Sigmoid colon (tissue), 6 donors: ENCODE measurements at regions not wholly inside any gene's neighbourhood (a gene's known extent, or its start where the extent isn't known, plus 50 kb on each side); places are given as distances from the start of the nearest gene placed in this dataset.

ENCODE experiments used
- DNase-seq: peaks from one replicate; pipeline ENCODE4 v3.0.0-alpha.2; 2019
- H3K27ac ChIP-seq, 4 donors: fragments of 200-600 bp; sonication (generic); one replicate each; pipeline ENCODE4 v1.5.1; 2016 to 2019; ENCODE audit warnings: mild to moderate bottlenecking in 1 of 4
- H3K27me3 ChIP-seq, 3 donors: fragments of 200-600 bp; sonication (generic); one replicate each; pipeline ENCODE4 v1.5.1; 2019; ENCODE audit warnings: mild to moderate bottlenecking in 1 of 3
- H3K36me3 ChIP-seq, 4 donors: fragments of 200-600 bp; sonication (generic); one replicate each; pipeline ENCODE4 v1.5.1; 2016 to 2019
- H3K4me1 ChIP-seq, 4 donors: fragments of 200-600 bp; sonication (generic); one replicate each; pipeline ENCODE4 v1.5.1; 2017 to 2019
- H3K4me3 ChIP-seq, 4 donors: fragments of 200-600 bp; sonication (generic); one replicate each; pipeline ENCODE4 v1.5.1; 2017 to 2019; ENCODE audit warnings: mild to moderate bottlenecking in 2 of 4, moderate library complexity in 1 of 4
- H3K9me3 ChIP-seq, 4 donors: fragments of 200-600 bp in 3 of 4; sonication (generic) in 3 of 4; one replicate each; pipeline versions ENCODE4 v1.5.1 to v1.6.1; 2013 to 2019
- EP300 ChIP-seq, 4 donors: sonication (generic); formaldehyde crosslinking; IDR thresholded peaks; one replicate each; pipeline ENCODE4 v1.6.1; 2017; ENCODE audit warnings: antibody characterized with exemption in 4 of 4
- POLR2A ChIP-seq, 2 donors: fragments of 450-650 bp; IDR thresholded peaks; one replicate each; pipeline ENCODE4 v1.6.1; 2016; ENCODE audit warnings: antibody characterized with exemption in 2 of 2, mild to moderate bottlenecking in 2 of 2, moderate library complexity in 2 of 2
- POLR2AphosphoS5 ChIP-seq, 4 donors: sonication (generic); formaldehyde crosslinking; IDR thresholded peaks; one replicate each; pipeline ENCODE4 v1.6.1; 2017; ENCODE audit warnings: antibody characterized with exemption in 4 of 4
- WGBS, 2 donors: extraction: QIAGEN DNeasy Blood & Tissue Kit; methylation state at CpG; one replicate each; pipeline ENCODE4 v1.1.7; 2013; 5-methylcytosine and 5-hydroxymethylcytosine counted together
- intact Hi-C: fragments of 100-400 bp; cut with DNase I; formaldehyde crosslinking; loops from one replicate; pipeline ENCODE4 v1.15.1; 2023
- TF ChIP-seq, protein P1 (sequence below), 4 experiments: fragments of 450-650 bp in 3 of 4; fragments of 200-600 bp in 1 of 4; IDR thresholded peaks; one replicate each; pipeline ENCODE4 v1.5.1; 2016 to 2019; ENCODE audit warnings: antibody characterized with exemption in 4 of 4, mild to moderate bottlenecking in 3 of 4, moderate library complexity in 2 of 4
- donor health status: healthy with polysubstance abuse.
- donor health status: healthy.

DNA sequence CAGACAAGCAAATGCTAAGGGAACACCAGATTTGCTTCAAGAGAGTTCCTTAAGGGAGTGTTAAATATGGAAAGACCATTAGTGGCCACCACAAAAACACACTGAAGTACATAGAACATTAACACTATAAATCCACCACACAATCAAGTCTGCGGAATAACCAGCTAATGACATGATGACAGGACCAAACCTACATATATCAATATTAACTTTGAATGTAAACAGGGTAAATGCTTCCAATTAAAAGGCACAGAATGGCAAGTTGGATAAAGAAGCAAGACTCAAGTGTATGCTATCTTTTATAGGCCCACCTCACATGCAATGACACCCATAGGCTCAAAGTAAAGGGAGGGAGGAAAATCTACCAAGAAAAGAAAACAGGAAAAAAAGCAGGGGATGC, 291.3 kb downstream of the COG6 start:
- no peak overlapping the region for H3K4me3 ChIP-seq
- no peaks in the 10 kb centered on the region for H3K27me3 ChIP-seq
- H3K36me3 ChIP-seq: no peaks in the 10 kb centered on the region
- no peak for DNase-seq
- intact Hi-C loops: loop anchor here (10.0 kb wide), 1 partner anchor 262 kb away; no protein-coding TSS in a partner anchor
- H3K4me1 ChIP-seq: no peaks in the 10 kb centered on the region
- H3K9me3 ChIP-seq: no peaks in the 10 kb centered on the region
- TF ChIP-seq, protein P1, sequence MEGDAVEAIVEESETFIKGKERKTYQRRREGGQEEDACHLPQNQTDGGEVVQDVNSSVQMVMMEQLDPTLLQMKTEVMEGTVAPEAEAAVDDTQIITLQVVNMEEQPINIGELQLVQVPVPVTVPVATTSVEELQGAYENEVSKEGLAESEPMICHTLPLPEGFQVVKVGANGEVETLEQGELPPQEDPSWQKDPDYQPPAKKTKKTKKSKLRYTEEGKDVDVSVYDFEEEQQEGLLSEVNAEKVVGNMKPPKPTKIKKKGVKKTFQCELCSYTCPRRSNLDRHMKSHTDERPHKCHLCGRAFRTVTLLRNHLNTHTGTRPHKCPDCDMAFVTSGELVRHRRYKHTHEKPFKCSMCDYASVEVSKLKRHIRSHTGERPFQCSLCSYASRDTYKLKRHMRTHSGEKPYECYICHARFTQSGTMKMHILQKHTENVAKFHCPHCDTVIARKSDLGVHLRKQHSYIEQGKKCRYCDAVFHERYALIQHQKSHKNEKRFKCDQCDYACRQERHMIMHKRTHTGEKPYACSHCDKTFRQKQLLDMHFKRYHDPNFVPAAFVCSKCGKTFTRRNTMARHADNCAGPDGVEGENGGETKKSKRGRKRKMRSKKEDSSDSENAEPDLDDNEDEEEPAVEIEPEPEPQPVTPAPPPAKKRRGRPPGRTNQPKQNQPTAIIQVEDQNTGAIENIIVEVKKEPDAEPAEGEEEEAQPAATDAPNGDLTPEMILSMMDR (IDR thresholded peaks at IDR 0.05): no peak
- TF ChIP-seq POLR2A (IDR thresholded peaks at IDR 0.05): no peak
- no peak for TF ChIP-seq EP300 (IDR thresholded peaks at IDR 0.05)
- TF ChIP-seq POLR2AphosphoS5 (IDR thresholded peaks at IDR 0.05): no peak
- no peak overlapping the region for H3K27ac ChIP-seq
- WGBS, 2 donors: 94 to 97% methylated on average over 1 of the region's 1 CpG

DNA sequence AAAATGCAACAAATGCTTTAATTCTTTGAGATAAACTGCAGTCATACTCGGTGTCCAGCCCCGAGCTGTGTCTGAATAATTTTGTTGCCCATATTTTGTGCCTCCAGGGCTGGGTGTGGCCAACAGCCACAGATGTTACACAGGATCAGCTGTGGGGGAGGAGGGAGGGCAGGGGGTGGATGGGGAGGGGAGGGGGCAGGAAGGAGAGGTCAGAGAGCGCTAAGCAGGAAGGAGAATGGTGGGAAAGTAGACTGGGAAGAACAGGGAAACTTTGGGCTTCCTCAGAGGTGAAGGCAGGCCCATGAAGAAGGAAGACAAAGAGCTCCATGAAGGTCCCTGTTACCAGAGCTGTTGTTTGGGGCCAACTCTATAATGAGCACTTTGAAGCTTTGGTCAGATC, 295.8 kb downstream of the COG6 start:
- H3K9me3 ChIP-seq: no peaks in the 10 kb centered on the region
- no peaks in the 10 kb centered on the region for H3K36me3 ChIP-seq
- no peak overlapping the region for H3K27ac ChIP-seq
- no peaks in the 10 kb centered on the region for H3K27me3 ChIP-seq
- intact Hi-C loops: no loop called here
- no peak overlapping the region for H3K4me3 ChIP-seq
- H3K4me1 ChIP-seq: no peaks in the 10 kb centered on the region
- 74 to 90% methylated on average over 3 of the region's 3 CpGs for WGBS, 2 donors
- TF ChIP-seq POLR2A (IDR thresholded peaks at IDR 0.05): no peak
- TF ChIP-seq POLR2AphosphoS5 (IDR thresholded peaks at IDR 0.05): no peak
- no peak for TF ChIP-seq EP300 (IDR thresholded peaks at IDR 0.05)
- TF ChIP-seq, protein P1 (IDR thresholded peaks at IDR 0.05): no peak
- DNase-seq: no peak

DNA sequence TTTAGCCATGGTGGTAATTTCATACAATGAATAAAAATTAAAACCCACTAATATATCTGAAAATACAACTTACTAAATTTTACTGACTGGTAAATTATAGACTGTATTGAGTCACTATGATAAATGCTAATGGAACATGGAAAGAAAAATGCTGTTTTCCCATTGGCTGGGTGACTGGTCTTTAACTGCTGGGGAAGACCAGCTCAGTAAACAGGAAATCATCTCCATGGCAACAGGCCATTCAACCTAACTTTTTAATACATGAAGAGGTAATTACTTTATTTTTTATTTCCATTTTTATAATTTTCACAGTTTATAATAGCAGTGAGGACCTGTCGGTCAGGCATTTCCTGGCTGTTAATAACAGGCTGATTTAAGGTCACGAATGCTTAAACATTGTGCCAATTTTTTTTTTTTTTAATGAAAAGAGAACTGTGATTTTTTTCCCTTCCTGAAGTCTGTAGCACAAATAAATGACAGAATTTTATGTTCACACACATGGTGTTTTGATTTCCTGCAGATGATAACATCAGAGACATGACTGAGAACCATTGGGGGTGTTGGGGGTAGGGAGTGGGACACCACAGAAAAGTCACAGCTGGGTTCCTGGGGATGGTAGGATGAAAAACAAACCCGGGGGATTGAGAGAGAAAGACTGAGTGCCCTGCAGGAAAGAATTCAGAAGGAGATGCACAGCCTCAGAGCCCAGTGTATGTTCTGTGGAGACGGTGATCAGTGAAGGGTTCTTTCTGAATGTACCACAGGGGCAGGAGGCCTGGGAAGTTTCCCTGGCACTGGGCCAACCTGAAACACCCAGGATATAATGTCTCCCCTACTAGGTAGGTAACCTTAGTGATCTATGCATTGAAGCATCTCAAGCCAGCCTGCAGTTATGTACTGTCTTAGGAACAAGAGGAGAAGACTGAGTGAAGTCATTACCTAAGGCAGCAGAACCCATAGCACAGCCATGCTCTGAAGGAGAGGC, 297.1 kb downstream of the COG6 start:
- intact Hi-C loops: no loop called here
- TF ChIP-seq EP300 (IDR thresholded peaks at IDR 0.05) (no peak), POLR2AphosphoS5 (IDR thresholded peaks at IDR 0.05) (no peak), POLR2A (IDR thresholded peaks at IDR 0.05) (no peak)
- TF ChIP-seq, protein P1 (IDR thresholded peaks at IDR 0.05): no peak
- Histone ChIP-seq H3K27me3 (no peaks in the 10 kb centered on the region), H3K27ac (no peak overlapping the region), H3K4me1 (no peaks in the 10 kb centered on the region), H3K36me3 (no peaks in the 10 kb centered on the region), H3K4me3 (no peak overlapping the region), H3K9me3 (no peaks in the 10 kb centered on the region)
- DNase-seq: no peak
- 40 to 61% methylated on average over 4 of the region's 4 CpGs for WGBS, 2 donors

DNA sequence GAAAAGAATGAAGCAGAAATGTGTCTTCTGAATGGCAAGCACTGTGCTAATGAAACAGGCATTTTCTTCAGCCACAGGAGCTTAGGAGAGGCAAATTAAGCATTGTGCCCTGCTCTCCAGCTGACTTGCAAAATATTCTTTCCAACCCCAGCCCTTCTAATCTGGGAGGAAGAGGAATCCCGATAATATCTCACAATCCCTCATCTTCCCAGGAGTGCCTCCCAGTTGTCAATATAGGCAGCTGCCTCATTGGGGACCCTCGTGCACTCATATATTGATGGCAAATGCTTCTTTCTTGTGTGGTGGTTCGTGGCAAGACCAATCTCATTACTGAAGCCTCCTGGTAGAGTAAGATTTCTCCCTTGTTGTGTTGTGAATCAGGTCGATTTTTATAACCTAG, 299.0 kb downstream of the COG6 start:
- Histone ChIP-seq H3K4me3 (no peak overlapping the region), H3K27me3 (no peaks in the 10 kb centered on the region), H3K36me3 (no peaks in the 10 kb centered on the region), H3K9me3 (no peaks in the 10 kb centered on the region), H3K4me1 (no peaks in the 10 kb centered on the region), H3K27ac (no peak overlapping the region)
- 62 to 77% methylated on average over 4 of the region's 4 CpGs for WGBS, 2 donors
- intact Hi-C loops: no loop called here
- DNase-seq: no peak
- TF ChIP-seq, protein P1 (IDR thresholded peaks at IDR 0.05): no peak
- TF ChIP-seq POLR2A (IDR thresholded peaks at IDR 0.05): no peak
- TF ChIP-seq POLR2AphosphoS5 (IDR thresholded peaks at IDR 0.05): no peak
- no peak for TF ChIP-seq EP300 (IDR thresholded peaks at IDR 0.05)
